Right lobe of liver (tissue), 6 donors: ENCODE measurements at regions not wholly inside any gene's neighbourhood (a gene's known extent, or its start where the extent isn't known, plus 50 kb on each side); places are given as distances from the start of the nearest gene placed in this dataset.

ENCODE experiments used
- ATAC-seq, 4 donors: fragments of 200-7000 bp; cut with Tn5 transposase; one replicate each; pipeline ENCODE4 v1.9.1; 2020; ENCODE audit warnings: mild to moderate bottlenecking in 4 of 4, moderate library complexity in 4 of 4
- DNase-seq, 3 donors: peaks; one replicate each; pipeline ENCODE4 v3.0.0-alpha.2; 2020
- H3K27ac ChIP-seq, 3 donors: fragments of 200-600 bp; one replicate each; pipeline ENCODE4 v1.8.0; 2022
- H3K27me3 ChIP-seq, 2 donors: fragments of 200-600 bp; one replicate each; pipeline ENCODE4 v1.8.0; 2022
- H3K36me3 ChIP-seq, 4 donors: fragments of 200-600 bp; sonication (generic) in 1 of 4; one replicate each; pipeline versions ENCODE4 v1.5.1 to v1.8.0; 2017 to 2022; ENCODE audit warnings: control low read depth in 1 of 4
- H3K4me1 ChIP-seq, 4 donors: fragments of 200-600 bp; sonication (generic) in 1 of 4; one replicate each; pipeline versions ENCODE4 v1.5.1 to v1.8.0; 2017 to 2022; ENCODE audit warnings: control low read depth in 1 of 4
- H3K4me3 ChIP-seq, 3 donors: fragments of 200-600 bp; one replicate each; pipeline ENCODE4 v1.8.0; 2022
- H3K9me3 ChIP-seq, 4 donors: fragments of 200-600 bp; sonication (generic) in 1 of 4; one replicate each; pipeline versions ENCODE4 v1.5.1 to v1.8.0; 2017 to 2022; ENCODE audit warnings: control low read depth in 1 of 4
- POLR2A ChIP-seq: fragments of 450-650 bp; IDR thresholded peaks from one replicate; pipeline ENCODE4 v1.6.1; 2017; ENCODE audit warnings: antibody characterized with exemption, mild to moderate bottlenecking
- WGBS: methylation state at CpG from one replicate; pipeline ENCODE4 v1.1.6; 2018; ENCODE audit warnings: low coverage, low lambda C conversion rate; ENCODE audit not compliant: insufficient coverage; ENCODE audit errors: missing lambda C conversion rate; 5-methylcytosine and 5-hydroxymethylcytosine counted together
- intact Hi-C, 2 donors: fragments of 100-400 bp; cut with DNase I; formaldehyde crosslinking; loops; one replicate each; pipeline versions ENCODE4 v1.11.2 to v1.14.1; 2022
- TF ChIP-seq, protein P1 (sequence below), 4 donors: fragments of 200-600 bp in 3 of 4; fragments of 450-650 bp in 1 of 4; IDR thresholded peaks; one replicate each; pipeline versions ENCODE4 v1.5.1 to v1.8.0; 2016 to 2022; ENCODE audit warnings: antibody characterized with exemption in 4 of 4, mild to moderate bottlenecking in 2 of 4
- donor health status: DM: no; HTN: yes; CAD: no.
- donor health status: DM: no; HTN: no; CAD: no.
- donor health status: DM: no; HTN: no; CAD: no.
- donor health status: DM: no; HTN: yes; CAD: no.
- donor health status: DM: no; HTN: yes; CAD: no.

DNA sequence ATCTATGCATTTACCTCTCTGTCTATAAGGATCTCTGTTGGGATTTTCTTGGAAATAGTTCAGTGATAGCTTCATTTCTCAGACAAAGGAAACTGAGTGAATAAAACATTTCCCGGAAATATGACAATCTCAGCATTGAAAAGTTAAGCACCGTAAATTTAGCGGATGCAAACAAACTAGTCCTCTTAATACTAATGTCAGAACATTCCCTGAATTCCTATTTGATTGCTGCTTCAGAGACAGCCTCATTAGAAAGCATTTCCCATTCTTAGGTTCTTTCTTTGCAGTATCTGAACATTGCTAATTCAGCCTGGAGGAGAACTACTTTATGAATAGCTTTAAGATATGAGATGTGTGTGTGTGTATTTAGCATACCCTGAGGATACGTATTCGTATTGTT lies 101.3 kb downstream of the NR2F2 start:
- TF ChIP-seq, protein P1, sequence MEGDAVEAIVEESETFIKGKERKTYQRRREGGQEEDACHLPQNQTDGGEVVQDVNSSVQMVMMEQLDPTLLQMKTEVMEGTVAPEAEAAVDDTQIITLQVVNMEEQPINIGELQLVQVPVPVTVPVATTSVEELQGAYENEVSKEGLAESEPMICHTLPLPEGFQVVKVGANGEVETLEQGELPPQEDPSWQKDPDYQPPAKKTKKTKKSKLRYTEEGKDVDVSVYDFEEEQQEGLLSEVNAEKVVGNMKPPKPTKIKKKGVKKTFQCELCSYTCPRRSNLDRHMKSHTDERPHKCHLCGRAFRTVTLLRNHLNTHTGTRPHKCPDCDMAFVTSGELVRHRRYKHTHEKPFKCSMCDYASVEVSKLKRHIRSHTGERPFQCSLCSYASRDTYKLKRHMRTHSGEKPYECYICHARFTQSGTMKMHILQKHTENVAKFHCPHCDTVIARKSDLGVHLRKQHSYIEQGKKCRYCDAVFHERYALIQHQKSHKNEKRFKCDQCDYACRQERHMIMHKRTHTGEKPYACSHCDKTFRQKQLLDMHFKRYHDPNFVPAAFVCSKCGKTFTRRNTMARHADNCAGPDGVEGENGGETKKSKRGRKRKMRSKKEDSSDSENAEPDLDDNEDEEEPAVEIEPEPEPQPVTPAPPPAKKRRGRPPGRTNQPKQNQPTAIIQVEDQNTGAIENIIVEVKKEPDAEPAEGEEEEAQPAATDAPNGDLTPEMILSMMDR (IDR thresholded peaks at IDR 0.05): no peak
- TF ChIP-seq POLR2A: no peak
- WGBS: 47% methylated on average over 5 of the region's 5 CpGs
- no peak for ATAC-seq
- DNase-seq: no peak
- no peaks in the 10 kb centered on the region for H3K36me3 ChIP-seq
- H3K27me3 ChIP-seq: no peaks in the 10 kb centered on the region
- H3K4me3 ChIP-seq: no peak overlapping the region
- intact Hi-C loops: no loop called here
- no peaks in the 10 kb centered on the region for H3K9me3 ChIP-seq
- H3K4me1 ChIP-seq: no peaks in the 10 kb centered on the region
- H3K27ac ChIP-seq: no peak overlapping the region

DNA sequence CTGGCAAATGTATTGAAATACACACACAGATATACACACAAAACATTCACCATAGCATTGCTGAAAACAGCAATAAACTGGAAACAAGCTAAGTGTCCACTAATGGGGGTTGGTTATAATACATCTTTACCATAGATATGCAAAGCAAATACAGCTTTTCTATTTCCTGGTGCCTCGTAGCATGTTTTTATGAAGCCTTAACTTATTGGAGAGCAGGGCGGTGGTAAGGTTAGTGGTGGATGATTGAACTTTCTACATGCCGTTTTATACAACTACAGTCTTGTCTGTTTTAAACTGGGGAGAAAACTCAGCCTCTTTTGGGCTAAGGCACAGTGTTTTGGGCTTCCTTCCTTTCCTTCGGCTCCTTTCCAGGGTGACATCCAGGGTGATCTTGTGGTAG lies 104.5 kb downstream of the NR2F2 start:
- WGBS: 77% methylated on average over 4 of the region's 4 CpGs
- H3K27me3 ChIP-seq: no peaks in the 10 kb centered on the region
- intact Hi-C loops: no loop called here
- H3K27ac ChIP-seq: no peak overlapping the region
- no peak overlapping the region for H3K4me3 ChIP-seq
- no peaks in the 10 kb centered on the region for H3K4me1 ChIP-seq
- ATAC-seq: no peak
- TF ChIP-seq, protein P1 (IDR thresholded peaks at IDR 0.05): no peak
- no peak for TF ChIP-seq POLR2A
- H3K9me3 ChIP-seq: no peaks in the 10 kb centered on the region
- DNase-seq: no peak
- H3K36me3 ChIP-seq: no peaks in the 10 kb centered on the region

DNA sequence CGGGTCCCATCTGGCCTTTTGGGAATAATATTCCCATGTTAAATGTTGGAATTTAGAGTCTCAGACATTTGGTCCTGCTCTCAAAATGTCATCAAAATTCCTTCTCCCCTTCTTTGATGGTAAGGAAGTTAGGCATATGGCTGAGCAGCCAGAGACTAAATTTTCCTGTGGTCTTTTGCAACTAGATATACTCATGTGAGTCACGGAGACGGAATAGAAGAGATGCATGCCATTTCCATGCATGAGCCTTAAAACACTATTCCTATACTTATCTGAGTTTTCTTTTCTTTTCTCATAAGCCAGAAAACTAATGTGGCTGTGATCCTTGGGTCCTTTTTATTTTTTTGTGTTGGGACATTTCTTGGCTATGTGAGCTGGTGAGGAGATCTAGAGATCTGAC lies 105.3 kb downstream of the NR2F2 start:
- H3K27ac ChIP-seq: no peak overlapping the region
- WGBS: 89% methylated on average over 3 of the region's 3 CpGs
- H3K4me3 ChIP-seq: no peak overlapping the region
- no peaks in the 10 kb centered on the region for H3K36me3 ChIP-seq
- TF ChIP-seq, protein P1 (IDR thresholded peaks at IDR 0.05): no peak
- no peak for TF ChIP-seq POLR2A
- DNase-seq (no peak), ATAC-seq (no peak)
- no peaks in the 10 kb centered on the region for H3K9me3 ChIP-seq
- intact Hi-C loops: no loop called here
- no peaks in the 10 kb centered on the region for H3K4me1 ChIP-seq
- no peaks in the 10 kb centered on the region for H3K27me3 ChIP-seq

DNA sequence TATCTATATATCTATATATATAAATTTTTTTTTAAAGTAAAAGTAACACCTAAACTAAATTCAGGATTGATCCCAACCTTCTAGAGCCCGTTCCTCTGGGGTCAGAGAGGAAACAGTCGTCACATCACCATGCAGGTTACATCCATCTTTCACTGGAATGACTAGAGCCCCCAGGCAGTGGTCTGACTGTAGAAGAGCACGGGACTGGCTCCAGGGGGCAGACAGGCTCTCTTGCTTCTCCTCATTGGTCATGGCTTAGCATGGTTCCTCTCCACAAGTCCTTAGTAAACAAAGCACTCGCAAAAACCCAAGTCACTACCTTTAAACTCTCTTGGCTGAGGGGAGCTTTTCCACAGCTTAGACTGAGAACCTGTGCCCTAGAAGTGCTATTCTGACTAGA lies 110.5 kb downstream of the NR2F2 start:
- TF ChIP-seq, protein P1 (IDR thresholded peaks at IDR 0.05): no peak
- no peak for TF ChIP-seq POLR2A
- ATAC-seq: no peak
- no peaks in the 10 kb centered on the region for H3K4me1 ChIP-seq
- H3K36me3 ChIP-seq: no peaks in the 10 kb centered on the region
- H3K27ac ChIP-seq: no peak overlapping the region
- no peak overlapping the region for H3K4me3 ChIP-seq
- WGBS: 70% methylated on average over 4 of the region's 4 CpGs
- no peak for DNase-seq
- no peaks in the 10 kb centered on the region for H3K27me3 ChIP-seq
- no peaks in the 10 kb centered on the region for H3K9me3 ChIP-seq
- intact Hi-C loops: no loop called here

DNA sequence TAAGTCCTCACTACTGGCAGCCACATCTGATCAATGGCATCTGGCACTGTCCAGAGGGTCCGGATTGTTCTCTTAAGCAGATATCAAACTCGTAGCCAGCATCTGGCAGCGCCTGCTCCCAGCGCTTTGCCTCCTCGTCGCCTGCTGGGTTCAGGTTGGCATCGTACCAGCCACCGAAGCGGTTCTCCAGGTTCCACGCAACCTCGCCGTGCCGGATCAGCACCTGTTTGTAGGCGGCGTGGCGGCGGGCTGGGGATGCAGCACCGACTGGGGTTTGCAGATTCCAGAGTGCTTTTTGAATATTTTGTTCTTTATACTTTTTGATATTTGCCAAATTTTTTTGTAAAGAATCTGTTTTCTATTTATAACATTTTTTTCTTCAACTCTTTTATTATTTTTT lies 111.6 kb downstream of the NR2F2 start:
- no peaks in the 10 kb centered on the region for H3K9me3 ChIP-seq
- no peak for TF ChIP-seq POLR2A
- TF ChIP-seq, protein P1 (IDR thresholded peaks at IDR 0.05): no peak
- H3K36me3 ChIP-seq: no peaks in the 10 kb centered on the region
- intact Hi-C loops: no loop called here
- H3K27me3 ChIP-seq: no peaks in the 10 kb centered on the region
- H3K4me1 ChIP-seq: no peaks in the 10 kb centered on the region
- WGBS: 85% methylated on average over 17 of the region's 18 CpGs
- H3K4me3 ChIP-seq: no peak overlapping the region
- no peak for ATAC-seq
- no peak for DNase-seq
- no peak overlapping the region for H3K27ac ChIP-seq
